ENCODE measurements at regions not wholly inside any gene's neighbourhood (a gene's known extent, or its start where the extent isn't known, plus 50 kb on each side); places are given as distances from the start of the nearest gene placed in this dataset.
"Not testable (repeated sequence)": the region's sequence is repeated elsewhere in the genome, so short reads cannot be mapped to it uniquely, and the experiment has no call there.

DNA sequence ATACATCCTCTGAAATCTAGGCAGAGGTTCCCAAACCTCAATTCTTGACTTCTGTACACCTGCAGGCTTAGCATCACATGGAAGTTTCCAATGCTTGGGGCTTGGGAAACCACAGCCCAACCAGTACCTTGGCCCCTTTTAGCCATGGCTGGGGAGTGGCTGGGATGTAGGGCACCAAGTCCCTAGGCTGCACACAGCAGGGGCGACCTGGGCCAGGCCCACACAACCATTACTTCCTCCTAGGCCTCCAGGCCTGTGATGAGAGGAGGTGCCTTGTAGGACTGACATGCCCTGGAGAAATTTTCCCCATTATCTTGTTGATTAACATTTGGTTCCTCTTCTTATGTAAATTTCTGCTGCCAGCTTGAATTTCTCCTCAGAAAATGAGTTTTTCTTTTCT is 1387.4 kb downstream of the FSCB start:
- DNase-seq (ENCODE audit: low read depth) = no peak

DNA sequence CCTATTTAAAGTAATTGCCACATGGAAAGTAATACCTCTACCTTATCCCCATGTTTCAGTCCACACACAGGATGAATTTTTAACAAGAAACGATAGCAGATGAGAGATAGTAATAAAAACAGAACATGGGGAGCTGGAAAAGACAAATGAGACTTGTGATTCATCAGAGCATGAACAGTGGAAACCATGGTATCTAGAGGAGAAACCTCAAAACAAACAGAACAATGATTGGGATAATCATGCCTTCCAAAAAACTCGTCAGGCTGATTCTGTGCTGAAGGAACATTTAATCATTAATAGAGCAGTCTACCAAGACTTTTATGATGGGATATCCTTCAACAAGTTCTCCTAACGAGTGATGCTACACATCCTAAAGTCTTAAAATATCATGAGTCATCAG is 1390.7 kb downstream of the FSCB start:
- DNase-seq (ENCODE audit: low read depth) = no peak

DNA sequence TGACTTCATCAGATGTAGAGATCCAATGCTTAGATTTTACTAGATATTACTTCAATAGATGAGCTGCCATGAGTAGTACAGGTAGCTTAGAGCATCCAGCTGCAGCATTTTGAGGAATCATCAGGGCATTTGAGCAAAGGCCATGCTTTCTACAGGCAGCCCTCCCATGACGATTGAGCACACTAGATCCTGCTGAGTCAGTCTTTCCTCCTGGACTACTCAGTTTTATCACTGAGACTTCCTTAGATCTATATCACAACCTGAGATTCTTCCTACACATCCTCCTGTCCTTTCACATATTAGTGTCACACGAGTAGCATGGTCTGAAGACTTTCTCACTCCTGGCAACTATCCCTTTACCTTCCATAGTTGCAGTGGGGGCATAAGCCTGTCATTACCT is 1401.8 kb downstream of the FSCB start:
- no peak for DNase-seq (ENCODE audit: low read depth)

DNA sequence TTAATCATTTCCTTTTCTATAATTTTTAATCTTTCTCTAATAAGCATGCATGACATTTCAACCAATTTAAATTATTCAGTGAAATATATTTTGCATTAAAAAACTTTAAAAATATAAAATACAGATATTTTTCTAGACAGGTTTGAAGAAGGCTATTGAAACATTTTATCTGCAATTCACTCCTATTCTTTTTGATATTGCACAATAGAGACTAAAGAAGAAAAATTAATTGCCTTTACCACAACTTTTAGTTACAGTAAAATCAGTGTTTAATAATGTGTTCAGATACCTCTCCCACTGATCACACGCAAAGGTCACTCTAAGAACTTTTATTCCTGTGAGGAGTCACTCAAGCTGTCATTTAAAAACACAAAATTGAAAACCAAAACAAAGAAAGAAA is 1416.7 kb downstream of the FSCB start:
- no peak for DNase-seq (ENCODE audit: low read depth)

DNA sequence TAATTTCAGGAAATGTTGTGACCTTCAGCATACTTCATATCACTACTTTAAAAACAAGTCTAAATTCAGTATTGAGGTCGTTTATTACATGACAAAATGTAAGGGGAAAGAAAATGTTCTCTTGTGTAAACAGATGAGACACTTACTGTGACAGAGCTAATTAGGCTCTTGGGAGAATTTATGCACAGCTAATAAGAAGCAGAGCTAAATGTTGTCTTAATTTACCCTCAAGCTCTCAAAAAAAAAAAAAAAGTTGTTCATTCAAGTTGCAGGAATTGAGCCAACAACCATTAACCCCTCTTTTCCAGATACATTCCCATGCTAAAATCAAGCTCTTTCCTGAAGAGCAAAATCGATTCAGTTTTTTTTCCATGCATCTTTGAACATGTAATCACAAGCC is 1419.4 kb downstream of the FSCB start:
- no peak for DNase-seq (ENCODE audit: low read depth)

DNA sequence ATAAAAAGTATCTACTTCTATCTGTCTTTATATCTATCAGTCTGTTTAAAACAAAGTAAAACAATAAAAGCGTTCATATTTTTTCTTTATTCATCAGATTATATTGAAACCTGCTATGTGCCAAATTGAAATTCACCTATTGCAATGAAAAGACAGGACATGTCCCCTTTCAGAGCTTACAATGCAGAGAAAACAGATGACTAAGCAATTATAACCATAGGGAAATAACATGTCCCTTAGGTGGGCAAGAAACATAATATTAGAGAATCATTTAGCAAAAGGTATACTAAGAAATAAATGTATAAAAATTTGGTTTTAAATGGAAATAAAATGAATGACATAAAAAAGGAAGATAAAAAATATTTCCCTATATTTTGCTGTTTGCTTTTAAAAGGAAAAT is 1421.3 kb downstream of the FSCB start:
- no peak for DNase-seq (ENCODE audit: low read depth)

DNA sequence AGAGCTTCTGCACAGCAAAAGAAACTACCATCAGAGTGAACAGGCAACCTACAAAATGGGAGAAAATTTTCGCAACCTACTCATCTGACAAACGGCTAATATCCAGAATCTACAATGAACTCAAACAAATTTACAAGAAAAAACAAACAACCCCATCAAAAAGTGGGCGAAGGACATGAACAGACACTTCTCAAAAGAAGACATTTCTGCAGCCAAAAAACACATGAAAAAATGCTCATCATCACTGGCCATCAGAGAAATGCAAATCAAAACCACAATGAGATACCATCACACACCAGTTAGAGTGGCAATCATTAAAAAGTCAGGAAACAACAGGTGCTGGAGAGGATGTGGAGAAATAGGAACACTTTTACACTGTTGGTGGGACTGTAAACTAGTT is 1439.7 kb downstream of the FSCB start:
- DNase-seq (ENCODE audit: low read depth) = not testable (repeated sequence)

DNA sequence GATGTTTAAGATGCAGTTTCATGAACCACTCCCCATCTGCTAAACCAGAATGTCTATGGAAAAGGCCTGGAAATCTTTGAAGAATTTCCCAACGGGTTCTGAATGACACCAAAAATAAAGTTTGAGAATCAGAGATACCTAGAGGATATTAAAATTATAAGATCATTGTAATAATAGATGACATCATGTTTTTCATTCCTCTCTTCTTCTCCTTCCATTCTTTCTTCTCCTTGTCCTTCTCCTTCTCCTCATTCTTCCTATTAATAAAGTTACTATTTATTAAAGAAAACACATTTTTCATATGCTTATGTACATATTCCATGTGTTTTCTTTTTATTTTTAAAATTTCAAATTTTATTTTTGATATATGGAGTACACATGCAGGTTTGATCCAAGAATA is 1449.4 kb downstream of the LRFN5 start:
- DNase-seq (ENCODE audit: low read depth) = no peak

DNA sequence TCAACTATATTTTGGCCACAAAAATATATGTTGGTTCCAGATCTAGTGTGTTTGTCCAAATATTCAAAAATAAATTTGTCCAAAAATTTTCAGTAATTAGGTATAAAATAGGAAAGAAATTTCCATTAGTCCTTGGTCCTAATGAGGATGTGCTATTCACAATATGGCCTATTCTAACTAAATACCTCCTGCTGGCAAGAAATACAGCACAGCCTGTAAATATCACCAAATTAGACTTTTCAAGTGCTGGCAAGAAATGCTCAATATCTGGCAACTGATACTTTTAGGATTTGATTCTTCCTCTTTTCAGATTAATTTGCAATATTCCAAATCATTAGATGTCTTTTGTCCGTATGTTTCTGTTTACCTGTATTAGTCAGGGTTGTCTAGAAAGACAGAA is 1446.2 kb downstream of the LRFN5 start:
- DNase-seq (ENCODE audit: low read depth) = no peak

DNA sequence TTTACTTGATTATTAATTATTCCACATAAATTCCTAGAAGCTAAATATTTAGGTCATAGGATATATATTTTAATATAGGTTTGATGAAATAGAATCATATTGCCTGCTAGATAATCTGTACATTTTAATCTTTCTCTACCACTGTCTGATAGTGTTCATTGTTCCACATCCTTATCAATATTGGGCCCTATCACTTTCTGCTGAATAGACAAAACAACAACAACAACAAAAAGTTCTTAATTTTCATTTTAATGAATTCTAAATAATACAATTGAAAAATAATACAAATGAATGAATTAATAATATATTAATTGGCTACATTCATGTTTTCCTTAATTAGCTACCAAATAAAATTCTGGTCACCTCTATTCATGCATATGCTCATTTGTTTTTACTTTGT is 1437.2 kb downstream of the LRFN5 start:
- DNase-seq (ENCODE audit: low read depth) = no peak

DNA sequence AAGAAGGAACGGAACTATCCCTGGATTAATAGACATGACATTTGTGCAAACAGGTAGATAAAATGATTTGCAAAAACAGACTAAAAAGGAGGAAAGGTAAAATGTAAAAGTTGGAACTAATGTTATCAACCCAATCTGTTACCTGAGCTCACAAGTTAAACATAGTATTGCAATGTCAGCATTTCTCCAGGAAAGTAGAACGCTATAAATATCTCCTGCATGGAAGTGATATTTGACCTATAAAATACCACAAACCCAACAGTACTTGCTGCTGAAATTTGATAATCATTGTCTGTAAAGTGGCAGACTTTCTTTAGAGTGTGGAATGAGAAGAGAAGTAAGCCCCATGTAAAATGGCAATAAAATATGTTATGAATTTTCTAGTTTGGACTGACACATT is 1435.7 kb downstream of the LRFN5 start:
- no peak for DNase-seq (ENCODE audit: low read depth)

DNA sequence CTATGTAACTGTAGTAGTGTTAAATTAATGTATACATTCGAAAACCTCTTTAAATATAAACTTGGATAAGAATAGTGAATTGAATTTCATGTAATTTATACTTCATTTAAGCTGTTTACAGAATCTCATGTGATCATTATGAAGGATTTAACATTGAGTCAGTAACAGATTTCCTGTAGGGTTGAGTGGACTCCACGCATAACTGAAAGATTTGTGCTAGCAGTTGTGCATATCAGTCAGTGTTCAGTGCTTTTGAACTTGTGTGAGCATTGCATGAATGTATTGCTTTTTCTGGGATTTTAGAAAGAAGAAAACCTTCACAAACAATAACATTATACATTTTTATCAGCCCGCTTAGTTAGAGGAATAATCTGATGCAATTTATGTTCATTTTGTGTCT is 1435.3 kb downstream of the LRFN5 start:
- DNase-seq (ENCODE audit: low read depth) = no peak

DNA sequence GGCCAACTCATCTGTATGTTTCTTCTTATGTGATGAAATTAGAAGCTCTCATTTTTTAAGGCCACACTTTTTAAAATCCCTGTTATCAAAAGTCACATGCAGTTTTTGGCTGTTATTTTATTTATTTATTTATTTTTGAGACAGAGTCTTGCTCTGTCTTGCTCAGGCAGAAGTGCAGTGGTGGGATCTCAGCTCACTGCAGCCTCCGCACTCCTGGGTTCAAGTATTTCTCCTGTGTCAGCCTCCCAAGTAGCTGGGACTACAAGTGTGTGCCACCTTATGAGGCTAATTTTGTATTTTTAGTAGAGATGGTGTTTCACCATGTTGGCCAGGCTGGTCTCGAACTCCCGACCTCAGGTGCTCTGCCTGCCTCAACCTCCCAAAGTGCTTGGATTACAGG is 1434.5 kb downstream of the LRFN5 start:
- no peak for DNase-seq (ENCODE audit: low read depth)

DNA sequence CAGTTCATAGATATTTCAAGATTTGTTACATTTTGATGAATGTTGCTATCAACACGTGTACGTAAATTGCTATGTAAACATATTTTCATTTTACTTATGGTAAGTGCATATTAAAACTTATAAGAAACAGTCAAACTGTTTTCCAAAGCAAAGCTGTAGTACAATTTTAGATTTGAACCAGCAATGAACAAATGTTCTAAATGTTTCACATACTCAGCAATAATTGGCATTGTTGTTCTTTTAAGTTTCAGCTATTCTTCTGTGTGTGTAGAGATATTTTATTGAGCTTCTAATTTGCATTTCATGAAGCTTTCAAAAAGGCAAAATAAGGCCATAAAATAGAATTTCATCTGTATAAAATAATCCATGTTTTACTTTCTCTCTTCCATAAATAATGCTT is 1433.2 kb downstream of the LRFN5 start:
- no peak for DNase-seq (ENCODE audit: low read depth)

DNA sequence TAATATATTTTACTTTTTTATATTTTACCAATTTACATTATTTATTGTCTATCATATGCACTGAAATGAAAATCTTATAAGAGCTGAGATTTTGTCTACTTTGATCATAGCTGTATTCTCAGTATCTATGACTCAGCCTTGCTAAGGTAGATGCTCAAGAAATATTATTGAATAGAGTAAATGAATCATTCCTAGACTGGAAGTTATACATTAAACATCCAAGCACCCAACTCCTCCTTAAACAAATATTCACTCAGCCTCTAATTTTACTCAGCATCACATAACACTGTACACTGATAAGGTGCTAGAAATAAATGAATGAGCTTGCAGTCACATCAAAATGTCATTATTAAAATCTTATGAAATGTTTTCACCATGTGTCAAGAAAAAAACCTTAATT is 1424.9 kb downstream of the LRFN5 start:
- no peak for DNase-seq (ENCODE audit: low read depth)

DNA sequence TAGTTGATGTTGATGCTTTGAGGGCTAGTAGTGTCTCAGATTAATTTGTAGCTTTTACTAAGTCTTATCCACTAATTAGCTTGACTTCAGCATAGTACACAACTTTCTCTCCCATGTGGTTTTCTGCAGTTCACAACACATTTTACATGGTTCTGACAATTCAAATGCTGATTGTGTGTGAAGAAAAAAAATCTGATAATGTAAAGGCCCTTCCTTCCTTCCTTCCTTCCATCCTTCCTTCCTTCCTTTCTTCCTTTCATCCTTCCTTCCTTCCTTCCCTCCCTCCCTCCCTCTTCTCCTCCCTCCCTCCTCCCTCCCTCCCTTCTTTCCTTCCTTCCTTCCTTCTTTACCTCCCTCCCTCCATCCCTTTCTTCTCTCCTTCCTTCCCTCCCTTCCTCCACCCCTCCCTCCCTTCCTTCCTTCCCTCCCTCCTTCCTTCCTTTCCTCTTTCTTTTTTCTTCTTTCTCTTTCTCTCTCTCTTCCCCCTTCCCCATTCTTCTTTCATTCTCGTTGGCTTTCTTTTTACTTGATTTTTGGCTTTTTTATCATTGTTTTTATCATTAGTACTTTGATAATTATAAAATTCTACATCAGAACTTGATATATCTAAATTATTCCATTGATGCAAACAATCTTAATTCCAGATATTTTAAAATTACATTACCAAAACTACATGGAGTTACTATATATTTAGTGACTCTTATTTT is 1415.6 kb downstream of the LRFN5 start:
- no peak for DNase-seq (ENCODE audit: low read depth)

DNA sequence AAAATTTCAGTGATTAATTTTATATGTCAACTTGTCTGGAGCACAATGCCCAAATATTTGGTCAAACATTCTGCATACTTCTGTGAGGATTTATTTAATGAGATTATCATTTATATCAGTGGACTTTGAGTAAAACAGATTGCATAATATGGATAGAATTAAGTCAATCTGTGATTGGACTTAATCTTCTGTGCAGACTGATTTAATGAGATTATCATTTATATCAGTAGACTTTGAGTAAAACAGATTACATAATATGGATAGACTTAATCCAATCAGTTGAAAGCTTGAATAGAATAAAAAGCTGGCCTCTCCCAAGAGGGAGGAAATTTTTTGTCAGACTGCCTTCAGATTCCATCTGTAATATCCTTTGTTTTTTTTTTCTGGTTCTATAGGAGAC is 1413.2 kb downstream of the LRFN5 start:
- no peak for DNase-seq (ENCODE audit: low read depth)

DNA sequence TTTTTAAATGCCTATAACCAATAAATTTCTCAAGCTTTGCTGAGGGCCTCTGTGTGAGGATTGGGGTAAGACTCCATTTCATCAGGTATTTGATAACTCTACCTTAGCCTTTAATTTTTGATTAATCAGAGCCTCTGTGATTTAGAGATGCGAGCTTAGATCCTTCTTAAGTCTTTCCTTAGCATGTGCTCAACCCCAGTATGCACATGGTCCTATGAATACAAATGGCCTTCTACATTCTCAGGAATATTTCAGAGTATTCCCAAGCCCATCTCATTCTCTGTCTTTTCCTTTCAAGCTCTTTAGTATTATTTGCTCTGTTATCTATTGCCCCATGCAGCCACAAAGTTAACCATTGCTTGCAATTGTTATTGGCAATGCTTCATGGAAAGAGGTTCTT is 1407.7 kb downstream of the LRFN5 start:
- no peak for DNase-seq (ENCODE audit: low read depth)

DNA sequence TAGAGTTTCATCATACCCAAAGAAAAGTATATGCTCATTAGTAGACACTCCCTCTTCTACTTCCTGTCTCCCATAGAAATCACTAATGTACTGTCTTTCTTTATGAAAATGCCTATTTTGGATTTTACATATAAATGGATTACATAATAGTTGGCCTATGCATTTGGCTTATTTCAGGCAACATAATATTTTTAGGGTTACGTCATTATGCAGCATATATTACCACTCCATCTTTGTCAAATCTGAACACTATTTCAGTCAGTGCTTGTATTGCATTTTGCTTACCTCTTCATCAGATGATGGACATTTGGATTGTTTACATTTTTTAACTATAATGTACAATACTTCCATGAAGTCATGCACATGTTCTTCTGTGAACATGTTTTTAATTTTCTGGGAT is 1406.1 kb downstream of the LRFN5 start:
- no peak for DNase-seq (ENCODE audit: low read depth)

DNA sequence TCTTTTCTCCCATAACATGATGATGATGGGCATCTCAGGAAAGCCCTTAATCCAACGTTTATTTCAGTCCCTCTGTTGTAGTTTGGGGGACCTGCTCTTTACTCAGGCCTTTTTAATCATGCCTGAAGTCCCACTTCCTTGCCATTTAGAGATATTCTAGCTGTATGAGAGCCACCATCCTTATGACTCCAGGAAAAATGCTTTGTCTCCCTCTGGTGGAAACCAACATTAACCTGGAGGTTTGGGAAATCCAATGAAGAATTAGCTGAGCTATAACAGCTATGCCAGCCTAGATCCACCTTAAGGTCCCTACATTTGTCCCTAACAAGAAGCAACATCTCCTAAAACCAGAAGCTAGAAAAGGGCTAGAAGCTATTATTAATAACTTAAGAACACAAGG is 1399.1 kb downstream of the LRFN5 start:
- no peak for DNase-seq (ENCODE audit: low read depth)

DNA sequence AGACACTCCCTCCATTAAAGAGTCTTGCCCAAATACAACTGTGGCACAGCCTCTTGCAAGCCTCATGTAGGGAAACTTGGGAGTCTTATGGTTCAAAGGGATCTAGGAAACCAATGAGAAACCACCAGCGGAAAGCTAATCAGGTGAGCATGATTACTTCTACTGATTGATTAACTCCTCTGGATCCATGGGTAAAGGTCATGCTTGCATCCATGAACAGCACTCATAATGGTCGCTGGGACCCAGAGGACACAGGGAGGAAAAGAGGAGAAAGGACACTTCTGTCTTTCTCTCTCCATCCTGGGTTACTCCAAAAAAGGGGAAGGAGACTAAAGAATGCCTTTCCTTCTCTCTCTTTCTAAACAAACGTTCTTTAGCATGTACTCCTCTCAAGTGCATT is 1397.2 kb downstream of the LRFN5 start:
- no peak for DNase-seq (ENCODE audit: low read depth)

DNA sequence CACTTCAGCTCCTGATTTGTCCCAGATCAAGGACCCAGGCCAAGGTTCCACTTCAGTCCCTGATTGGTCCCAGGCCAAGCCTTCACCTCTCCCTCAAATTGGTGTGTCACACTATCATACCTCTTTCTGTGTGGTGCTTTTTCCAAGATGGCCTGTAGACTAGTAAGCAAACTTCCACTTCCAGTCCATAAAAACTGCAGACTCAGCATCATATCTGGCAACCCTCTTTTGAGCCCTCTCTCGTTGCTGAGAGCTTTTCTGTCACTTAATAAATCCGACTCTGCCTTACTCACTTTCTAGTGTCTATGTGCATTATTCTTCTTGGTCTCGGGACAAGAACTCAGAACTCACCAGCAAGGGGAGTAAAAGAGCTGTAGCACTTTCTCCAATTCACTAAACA is 1395.1 kb downstream of the LRFN5 start:
- no peak for DNase-seq (ENCODE audit: low read depth)

DNA sequence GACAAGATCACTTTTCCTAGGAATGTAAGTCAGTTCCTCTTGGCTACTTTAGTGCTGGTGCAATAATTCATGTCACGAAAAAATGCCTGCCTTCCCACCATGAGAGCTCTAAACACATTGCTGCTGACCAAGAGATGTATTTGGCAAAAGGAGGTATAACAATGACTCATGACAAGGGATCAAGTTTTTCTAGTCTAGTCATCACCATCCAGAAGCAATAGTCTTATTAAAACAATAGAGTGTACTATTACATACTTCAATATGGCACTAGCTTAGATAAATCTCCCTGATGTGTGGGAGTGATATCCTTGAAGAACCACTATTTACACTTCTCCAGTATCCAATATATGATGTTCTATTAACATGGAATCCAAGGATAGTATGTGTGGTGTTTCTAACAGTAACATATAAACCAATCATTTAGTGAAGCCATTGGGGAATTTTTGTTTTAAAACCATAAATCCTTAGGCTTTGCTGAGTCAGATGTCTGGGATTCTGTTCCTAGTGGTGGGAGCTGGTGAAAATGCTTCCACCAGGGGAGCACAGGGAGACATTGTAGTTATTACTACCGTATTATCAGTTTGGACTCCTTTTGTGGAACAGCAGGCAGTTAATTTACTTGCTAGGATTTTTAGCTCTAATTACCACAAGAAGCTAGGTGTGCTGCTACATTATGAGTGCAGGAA is 1387.5 kb downstream of the LRFN5 start:
- DNase-seq (ENCODE audit: low read depth) = no peak

All from myocyte (in vitro differentiated cells).